ENCODE measurements at regions not wholly inside any gene's neighbourhood (a gene's known extent, or its start where the extent isn't known, plus 50 kb on each side); places are given as distances from the start of the nearest gene placed in this dataset.

DNA sequence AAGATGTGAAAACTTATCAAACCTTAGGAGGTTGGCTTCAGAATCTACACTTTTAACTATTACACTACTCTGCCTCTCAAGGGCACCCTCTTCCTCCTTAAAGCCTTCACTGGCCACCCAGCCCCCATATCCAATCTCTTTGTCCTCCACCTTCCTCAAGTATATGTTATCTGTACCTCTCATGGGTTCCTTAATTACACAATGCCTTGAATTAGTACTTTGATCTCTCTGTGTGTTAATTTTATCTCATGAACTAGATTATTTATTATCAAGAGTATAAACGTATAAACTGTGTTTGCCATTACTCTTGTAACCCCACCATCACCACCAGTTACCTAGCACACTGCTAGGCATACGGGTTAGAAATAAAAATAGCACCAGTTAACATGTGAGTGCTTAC is 83.3 kb downstream of the NCR2 start:
- Mint-ChIP-seq H3K27me3 (ENCODE audit: insufficient read depth) (peaks cover 100% of the 10 kb centered on the region), H3K36me3 (ENCODE audit: low read depth) (no peaks in the 10 kb centered on the region), H3K4me1 (peaks cover 17% of the 10 kb centered on the region), H3K27ac (no peak overlapping the region), H3K4me3 (no peak overlapping the region), H3K9me3 (peaks cover 6% of the 10 kb centered on the region)
- H3K27ac ChIP-seq (ENCODE audit: low read depth, low read length), result no peak overlapping the region
- H3K4me1 ChIP-seq (ENCODE audit: control insufficient read depth, insufficient read depth, low read length), result no peaks in the 10 kb centered on the region
- H3K9me3 ChIP-seq (ENCODE audit: control insufficient read depth, low read length), result peaks cover 9% of the 10 kb centered on the region
- 80 to 89% methylated on average over 1 to 2 of the region's 2 CpGs for WGBS, 2 experiments (ENCODE audit: insufficient coverage in 1 of 2, insufficient read length in 1 of 2)
- no peak overlapping the region for H3K9ac ChIP-seq (ENCODE audit: extremely low read depth, low read length, poor library complexity, severe bottlenecking)
- H3K36me3 ChIP-seq (ENCODE audit: control insufficient read depth, insufficient read depth, low read length), result no peaks in the 10 kb centered on the region
- H3K4me3 ChIP-seq (ENCODE audit: low read length), result no peak overlapping the region
- peaks cover 87% of the 10 kb centered on the region for H3K27me3 ChIP-seq (ENCODE audit: control insufficient read depth, insufficient read depth, low read length, poor library complexity, severe bottlenecking)
- DNase-seq, result no peak
- TF ChIP-seq, protein P1, sequence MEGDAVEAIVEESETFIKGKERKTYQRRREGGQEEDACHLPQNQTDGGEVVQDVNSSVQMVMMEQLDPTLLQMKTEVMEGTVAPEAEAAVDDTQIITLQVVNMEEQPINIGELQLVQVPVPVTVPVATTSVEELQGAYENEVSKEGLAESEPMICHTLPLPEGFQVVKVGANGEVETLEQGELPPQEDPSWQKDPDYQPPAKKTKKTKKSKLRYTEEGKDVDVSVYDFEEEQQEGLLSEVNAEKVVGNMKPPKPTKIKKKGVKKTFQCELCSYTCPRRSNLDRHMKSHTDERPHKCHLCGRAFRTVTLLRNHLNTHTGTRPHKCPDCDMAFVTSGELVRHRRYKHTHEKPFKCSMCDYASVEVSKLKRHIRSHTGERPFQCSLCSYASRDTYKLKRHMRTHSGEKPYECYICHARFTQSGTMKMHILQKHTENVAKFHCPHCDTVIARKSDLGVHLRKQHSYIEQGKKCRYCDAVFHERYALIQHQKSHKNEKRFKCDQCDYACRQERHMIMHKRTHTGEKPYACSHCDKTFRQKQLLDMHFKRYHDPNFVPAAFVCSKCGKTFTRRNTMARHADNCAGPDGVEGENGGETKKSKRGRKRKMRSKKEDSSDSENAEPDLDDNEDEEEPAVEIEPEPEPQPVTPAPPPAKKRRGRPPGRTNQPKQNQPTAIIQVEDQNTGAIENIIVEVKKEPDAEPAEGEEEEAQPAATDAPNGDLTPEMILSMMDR (conservative IDR thresholded peaks at IDR 0.05), result no peak

DNA sequence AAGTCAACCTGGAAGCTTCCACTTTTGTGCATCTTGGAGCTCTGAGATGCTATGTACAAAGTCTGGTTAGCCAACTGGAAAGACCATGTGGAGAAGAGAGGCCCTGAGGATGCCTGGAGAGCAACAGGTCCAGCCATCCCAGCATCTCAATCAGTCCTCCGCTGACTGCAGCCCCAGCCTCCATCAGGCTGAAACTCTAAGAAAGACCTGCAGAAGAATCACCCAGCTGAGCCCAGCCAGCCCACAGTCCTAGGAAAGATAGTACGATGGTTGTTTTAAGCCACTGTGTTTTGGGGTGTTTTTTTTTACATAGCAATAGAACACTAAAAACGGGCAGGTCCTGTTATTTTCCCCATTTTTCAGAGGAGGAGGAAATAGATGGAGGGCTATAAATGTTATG is 84.0 kb downstream of the NCR2 start:
- Mint-ChIP-seq H3K4me3 (no peak overlapping the region), H3K27me3 (ENCODE audit: insufficient read depth) (peaks cover 94% of the 10 kb centered on the region), H3K4me1 (peaks cover 11% of the 10 kb centered on the region), H3K27ac (no peak overlapping the region), H3K9me3 (peaks cover 6% of the 10 kb centered on the region), H3K36me3 (ENCODE audit: low read depth) (no peaks in the 10 kb centered on the region)
- no peak for DNase-seq
- no peaks in the 10 kb centered on the region for H3K4me1 ChIP-seq (ENCODE audit: control insufficient read depth, insufficient read depth, low read length)
- no peak overlapping the region for H3K9ac ChIP-seq (ENCODE audit: extremely low read depth, low read length, poor library complexity, severe bottlenecking)
- peaks cover 9% of the 10 kb centered on the region for H3K9me3 ChIP-seq (ENCODE audit: control insufficient read depth, low read length)
- WGBS, 2 experiments (ENCODE audit: insufficient coverage in 1 of 2, insufficient read length in 1 of 2), result 90 to 93% methylated on average over 2 to 3 of the region's 3 CpGs
- TF ChIP-seq, protein P1 (conservative IDR thresholded peaks at IDR 0.05), result no peak
- H3K4me3 ChIP-seq (ENCODE audit: low read length), result no peak overlapping the region
- H3K27ac ChIP-seq (ENCODE audit: low read depth, low read length), result no peak overlapping the region
- H3K27me3 ChIP-seq (ENCODE audit: control insufficient read depth, insufficient read depth, low read length, poor library complexity, severe bottlenecking), result peaks cover 81% of the 10 kb centered on the region
- no peaks in the 10 kb centered on the region for H3K36me3 ChIP-seq (ENCODE audit: control insufficient read depth, insufficient read depth, low read length)

DNA sequence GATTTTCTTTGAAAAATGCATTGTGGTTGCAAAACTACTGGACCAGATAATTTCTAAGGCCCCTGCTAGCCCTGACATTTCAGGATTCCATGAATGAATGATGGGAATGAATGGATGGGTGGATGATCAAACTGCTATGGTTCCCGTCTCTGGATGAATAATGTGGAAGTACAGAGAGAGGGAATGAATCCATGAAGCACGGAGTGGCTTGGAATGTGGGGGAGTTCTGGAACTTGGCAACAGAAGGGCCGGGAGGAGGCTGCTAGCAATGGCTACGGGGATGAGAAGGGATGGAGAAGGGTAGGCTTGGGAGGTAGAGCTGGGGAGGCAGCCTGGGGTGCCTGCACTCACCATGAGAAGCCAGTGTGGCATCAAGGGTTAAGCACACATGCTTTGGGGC is 84.8 kb downstream of the NCR2 start:
- Histone ChIP-seq H3K9ac (ENCODE audit: extremely low read depth, low read length, poor library complexity, severe bottlenecking) (no peak overlapping the region), H3K27me3 (ENCODE audit: control insufficient read depth, insufficient read depth, low read length, poor library complexity, severe bottlenecking) (peaks cover 76% of the 10 kb centered on the region), H3K4me3 (ENCODE audit: low read length) (no peak overlapping the region), H3K36me3 (ENCODE audit: control insufficient read depth, insufficient read depth, low read length) (no peaks in the 10 kb centered on the region), H3K9me3 (ENCODE audit: control insufficient read depth, low read length) (peaks cover 9% of the 10 kb centered on the region), H3K27ac (ENCODE audit: low read depth, low read length) (no peak overlapping the region), H3K4me1 (ENCODE audit: control insufficient read depth, insufficient read depth, low read length) (no peaks in the 10 kb centered on the region)
- Mint-ChIP-seq H3K27me3 (ENCODE audit: insufficient read depth) (peaks cover 86% of the 10 kb centered on the region), H3K27ac (no peak overlapping the region), H3K4me3 (no peak overlapping the region), H3K9me3 (peaks cover 6% of the 10 kb centered on the region), H3K4me1 (peaks cover 11% of the 10 kb centered on the region), H3K36me3 (ENCODE audit: low read depth) (no peaks in the 10 kb centered on the region)
- TF ChIP-seq, protein P1 (conservative IDR thresholded peaks at IDR 0.05), result no peak
- DNase-seq, result no peak
- 80 to 85% methylated on average over 4 of the region's 4 CpGs for WGBS, 2 experiments (ENCODE audit: insufficient coverage in 1 of 2, insufficient read length in 1 of 2)

Measured in endodermal cell (in vitro differentiated cells).